GM23338 (cell line): ENCODE measurements at regions not wholly inside any gene's neighbourhood (a gene's known extent, or its start where the extent isn't known, plus 50 kb on each side); places are given as distances from the start of the nearest gene placed in this dataset.
"Not testable (repeated sequence)": the region's sequence is repeated elsewhere in the genome, so short reads cannot be mapped to it uniquely, and the experiment has no call there.

Experiments used
- ATAC-seq: fragments of 200-7000 bp; cut with Tn5 transposase; 3 replicates; pipeline ENCODE4 v1.9.1; 2020
- DNase-seq: peaks from one replicate; pipeline ENCODE4 v3.0.0-alpha.2; 2015; ENCODE audit warnings: low spot score
- H2AFZ ChIP-seq: fragments of 200-600 bp; sonication (generic); 2 replicates; pipeline ENCODE4 v1.8.0; 2016; ENCODE audit warnings: antibody characterized with exemption, mild to moderate bottlenecking, moderate library complexity
- H3F3A ChIP-seq: fragments of 200-600 bp; sonication (generic); replicated peaks from 2 replicates; pipeline ENCODE4 v1.8.0; 2017; ENCODE audit warnings: antibody characterized with exemption, mixed run types, low read depth
- H3K27ac ChIP-seq: fragments of 200-600 bp; sonication (generic); 2 replicates; pipeline ENCODE4 v1.6.1; 2016; ENCODE audit warnings: low read depth
- H3K27me3 ChIP-seq: fragments of 200-600 bp; sonication (generic); 2 replicates; pipeline ENCODE4 v1.8.0; 2016; ENCODE audit warnings: mild to moderate bottlenecking, mixed run types, moderate library complexity; ENCODE audit not compliant: insufficient read depth
- H3K36me3 ChIP-seq: fragments of 200-600 bp; sonication (generic); 2 replicates; pipeline ENCODE4 v1.8.0; 2016; ENCODE audit warnings: mild to moderate bottlenecking; ENCODE audit not compliant: insufficient read depth
- H3K4me1 ChIP-seq: fragments of 200-600 bp; sonication (generic); 2 replicates; pipeline ENCODE4 v1.8.0; 2016; ENCODE audit warnings: mild to moderate bottlenecking, moderate library complexity; ENCODE audit not compliant: insufficient read depth
- H3K4me2 ChIP-seq: fragments of 200-600 bp; sonication (generic); 2 replicates; pipeline ENCODE4 v1.7.1; 2017; ENCODE audit warnings: mixed run types
- H3K4me3 ChIP-seq: fragments of 200-600 bp; sonication (generic); 2 replicates; pipeline ENCODE4 v1.6.1; 2016; ENCODE audit warnings: mixed run types
- H3K79me2 ChIP-seq: fragments of 200-600 bp; sonication (generic); replicated peaks from 2 replicates; pipeline ENCODE4 v1.8.0; 2017; ENCODE audit warnings: mild to moderate bottlenecking; ENCODE audit not compliant: insufficient read depth
- H3K9me2 ChIP-seq: fragments of 200-600 bp; sonication (generic); 2 replicates; pipeline ENCODE4 v1.8.0; 2017; ENCODE audit not compliant: insufficient read depth
- H4K20me1 ChIP-seq: fragments of 200-600 bp; sonication (generic); replicated peaks from 2 replicates; pipeline ENCODE4 v1.8.0; 2017; ENCODE audit warnings: mild to moderate bottlenecking; ENCODE audit not compliant: insufficient read depth
- H3K27ac Mint-ChIP-seq: 2 replicates; pipeline ENCODE4 v1.8.0; 2020; ENCODE audit warnings: inconsistent platforms, mild to moderate bottlenecking, moderate library complexity, mixed read lengths
- H3K27me3 Mint-ChIP-seq: 3 replicates; pipeline ENCODE4 v1.8.0; 2022; ENCODE audit warnings: low read depth, mild to moderate bottlenecking, moderate library complexity, mixed read lengths, inconsistent platforms; ENCODE audit not compliant: insufficient read depth, poor library complexity
- H3K36me3 Mint-ChIP-seq: 3 replicates; pipeline ENCODE4 v1.8.0; 2021; ENCODE audit warnings: low read depth, mild to moderate bottlenecking, inconsistent platforms, moderate library complexity, mixed read lengths
- H3K4me1 Mint-ChIP-seq: 3 replicates; pipeline ENCODE4 v1.8.0; 2020; ENCODE audit warnings: mild to moderate bottlenecking, inconsistent platforms, mixed read lengths
- H3K4me3 Mint-ChIP-seq: 3 replicates; pipeline ENCODE4 v1.8.0; 2021; ENCODE audit warnings: moderate library complexity, mild to moderate bottlenecking, inconsistent platforms, mixed read lengths
- H3K9me3 Mint-ChIP-seq: 3 replicates; pipeline ENCODE4 v1.8.0; 2020; ENCODE audit warnings: moderate library complexity, mild to moderate bottlenecking, inconsistent platforms, mixed read lengths

DNA sequence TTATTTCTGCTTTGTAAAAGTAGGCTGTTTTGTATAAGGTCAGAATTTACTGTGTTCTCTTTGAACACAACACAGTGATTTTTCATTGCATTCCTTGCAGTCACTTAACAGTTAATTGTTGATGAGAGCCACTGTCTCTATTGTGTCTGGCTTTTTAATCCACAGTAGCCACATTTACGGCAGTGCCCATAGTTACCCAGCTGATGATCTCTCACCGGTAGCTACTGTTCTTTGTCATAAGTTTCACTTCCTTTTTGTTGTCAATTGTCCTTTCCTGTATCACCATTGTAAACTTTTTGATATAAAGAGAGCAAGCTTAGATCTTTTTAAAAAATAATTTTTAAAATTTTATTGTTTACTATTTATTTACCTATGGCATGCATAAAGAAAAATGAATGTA, 669.2 kb downstream of the PRIM2 start:
- not testable (repeated sequence) for H3K9me2 ChIP-seq, H3K79me2 ChIP-seq, ATAC-seq, H3K4me1 ChIP-seq, H3K27me3 Mint-ChIP-seq, H3K4me1 Mint-ChIP-seq, H3F3A ChIP-seq, H3K27ac ChIP-seq, DNase-seq, H3K27me3 ChIP-seq, H3K4me3 ChIP-seq, H3K36me3 Mint-ChIP-seq, H4K20me1 ChIP-seq, H2AFZ ChIP-seq, H3K36me3 ChIP-seq, H3K4me2 ChIP-seq, H3K27ac Mint-ChIP-seq, H3K4me3 Mint-ChIP-seq
- H3K9me3 Mint-ChIP-seq: peaks cover 79% of the 10 kb centered on the region

DNA sequence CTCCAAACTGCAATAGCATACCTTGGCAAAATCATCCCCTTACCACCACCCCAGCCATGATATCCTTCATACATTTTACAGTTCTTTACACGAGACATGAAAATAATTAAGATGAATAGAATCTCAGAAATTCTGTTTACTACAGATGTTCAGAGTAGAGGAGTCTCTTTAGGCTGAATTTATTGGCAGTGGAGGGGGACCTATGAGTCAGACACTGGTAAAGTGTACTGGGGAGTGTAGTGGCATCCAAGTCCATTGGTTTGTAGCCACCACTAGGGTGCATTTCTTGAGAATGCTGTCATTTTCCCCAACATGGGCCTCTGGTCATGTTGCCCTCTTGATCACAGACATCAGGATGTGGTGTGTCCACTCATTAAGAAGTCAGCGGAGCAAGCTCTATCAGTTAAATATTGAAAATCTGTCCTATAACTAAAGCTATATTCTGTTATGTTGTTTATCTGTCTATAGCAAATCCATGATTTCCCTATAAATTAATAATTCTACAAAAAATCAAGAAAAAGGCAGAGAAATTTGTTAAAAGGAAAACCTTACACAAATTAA, 672.2 kb downstream of the PRIM2 start:
- peaks cover 79% of the 10 kb centered on the region for H3K9me3 Mint-ChIP-seq
- H3K4me3 Mint-ChIP-seq, DNase-seq, H3K27ac ChIP-seq, H3F3A ChIP-seq, H4K20me1 ChIP-seq, H3K27ac Mint-ChIP-seq, H3K9me2 ChIP-seq, H3K79me2 ChIP-seq, H3K36me3 ChIP-seq, H3K27me3 ChIP-seq, H3K4me1 ChIP-seq, H3K4me2 ChIP-seq, H2AFZ ChIP-seq, H3K36me3 Mint-ChIP-seq, H3K4me1 Mint-ChIP-seq, ATAC-seq, H3K27me3 Mint-ChIP-seq, H3K4me3 ChIP-seq: not testable (repeated sequence)

GRCh38 chr6:57998858-57999619, 681.6 kb downstream of the PRIM2 start:
- H3K36me3 Mint-ChIP-seq, ATAC-seq, H3F3A ChIP-seq, H3K27me3 Mint-ChIP-seq, DNase-seq, H3K27ac Mint-ChIP-seq, H3K4me1 ChIP-seq, H3K4me3 Mint-ChIP-seq, H3K9me2 ChIP-seq, H3K27ac ChIP-seq, H3K36me3 ChIP-seq, H3K4me2 ChIP-seq, H3K4me3 ChIP-seq, H3K27me3 ChIP-seq, H4K20me1 ChIP-seq, H2AFZ ChIP-seq, H3K4me1 Mint-ChIP-seq, H3K79me2 ChIP-seq: not testable (repeated sequence)
- peaks cover 75% of the 10 kb centered on the region for H3K9me3 Mint-ChIP-seq

DNA sequence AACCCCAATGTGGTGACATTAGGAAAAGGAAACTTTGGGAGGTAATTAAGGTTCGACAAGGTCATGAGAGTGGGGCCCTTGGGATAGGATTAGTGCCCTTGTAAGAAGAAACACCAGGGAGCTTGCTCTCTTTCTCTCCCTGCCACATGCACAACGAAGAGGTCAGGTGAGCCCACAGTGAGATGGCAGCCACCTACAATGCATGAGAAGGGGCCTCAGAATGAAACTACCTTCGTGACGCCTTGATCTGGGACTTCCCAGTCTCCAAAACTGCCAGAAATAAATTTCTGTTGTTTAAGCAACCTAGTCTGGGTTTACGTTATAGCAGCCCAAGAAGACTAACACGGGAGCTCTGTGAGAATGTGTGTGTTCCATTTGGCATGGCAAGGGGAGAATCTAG, 682.8 kb downstream of the PRIM2 start:
- peaks cover 81% of the 10 kb centered on the region for H3K9me3 Mint-ChIP-seq
- H3F3A ChIP-seq, ATAC-seq, H3K36me3 ChIP-seq, H3K9me2 ChIP-seq, H3K27ac Mint-ChIP-seq, H3K36me3 Mint-ChIP-seq, H4K20me1 ChIP-seq, H3K4me3 ChIP-seq, H3K4me1 ChIP-seq, H3K4me3 Mint-ChIP-seq, H3K4me2 ChIP-seq, H3K27me3 ChIP-seq, H3K79me2 ChIP-seq, H3K27ac ChIP-seq, DNase-seq, H3K27me3 Mint-ChIP-seq, H2AFZ ChIP-seq, H3K4me1 Mint-ChIP-seq: not testable (repeated sequence)
